Kidney epithelial cell (primary cell): ENCODE measurements at regions not wholly inside any gene's neighbourhood (a gene's known extent, or its start where the extent isn't known, plus 50 kb on each side); places are given as distances from the start of the nearest gene placed in this dataset.

Experiments
- DNase-seq: peaks from one replicate; pipeline ENCODE4 v3.0.0-alpha.2; 2010; ENCODE audit warnings: low read depth
- H3K27me3 ChIP-seq: 2 replicates; pipeline ENCODE4 v1.6.0; 2011; ENCODE audit warnings: low read length; ENCODE audit not compliant: control insufficient read depth, insufficient read depth
- H3K36me3 ChIP-seq: 2 replicates; pipeline ENCODE4 v1.5.1; 2011; ENCODE audit warnings: low read length; ENCODE audit not compliant: control insufficient read depth, insufficient read depth
- H3K4me3 ChIP-seq: 2 replicates; pipeline ENCODE4 v1.5.1; 2011; ENCODE audit warnings: low read depth, mild to moderate bottlenecking, control low read depth, low read length
- TF ChIP-seq, protein P1 (sequence below): IDR thresholded peaks from 2 replicates; pipeline ENCODE4 v1.5.1; 2011; ENCODE audit warnings: mild to moderate bottlenecking, moderate library complexity, low read length, control low read depth, inconsistent platforms; ENCODE audit not compliant: insufficient read depth, poor library complexity, severe bottlenecking

DNA sequence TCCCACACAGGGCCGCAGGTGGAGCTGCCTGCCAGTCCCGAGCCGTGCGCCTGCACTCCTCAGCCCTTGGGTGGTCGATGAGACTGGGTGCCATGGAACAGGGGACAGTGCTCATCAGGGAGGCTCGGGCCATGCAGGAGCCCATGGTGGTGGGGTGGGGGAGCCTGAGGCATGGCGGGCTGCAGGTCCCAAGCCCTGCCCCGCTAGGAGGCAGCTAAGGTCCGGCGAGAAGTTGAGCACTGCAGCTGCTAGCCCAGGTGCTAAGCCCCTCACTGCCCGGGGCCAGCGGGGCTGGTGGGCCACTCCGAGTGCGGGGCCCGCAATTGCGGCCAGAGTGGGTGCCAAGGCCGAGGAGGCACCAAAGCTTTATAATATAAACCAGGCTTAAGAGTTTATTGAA, 479.7 kb downstream of the MMUT start:
- TF ChIP-seq, protein P1, sequence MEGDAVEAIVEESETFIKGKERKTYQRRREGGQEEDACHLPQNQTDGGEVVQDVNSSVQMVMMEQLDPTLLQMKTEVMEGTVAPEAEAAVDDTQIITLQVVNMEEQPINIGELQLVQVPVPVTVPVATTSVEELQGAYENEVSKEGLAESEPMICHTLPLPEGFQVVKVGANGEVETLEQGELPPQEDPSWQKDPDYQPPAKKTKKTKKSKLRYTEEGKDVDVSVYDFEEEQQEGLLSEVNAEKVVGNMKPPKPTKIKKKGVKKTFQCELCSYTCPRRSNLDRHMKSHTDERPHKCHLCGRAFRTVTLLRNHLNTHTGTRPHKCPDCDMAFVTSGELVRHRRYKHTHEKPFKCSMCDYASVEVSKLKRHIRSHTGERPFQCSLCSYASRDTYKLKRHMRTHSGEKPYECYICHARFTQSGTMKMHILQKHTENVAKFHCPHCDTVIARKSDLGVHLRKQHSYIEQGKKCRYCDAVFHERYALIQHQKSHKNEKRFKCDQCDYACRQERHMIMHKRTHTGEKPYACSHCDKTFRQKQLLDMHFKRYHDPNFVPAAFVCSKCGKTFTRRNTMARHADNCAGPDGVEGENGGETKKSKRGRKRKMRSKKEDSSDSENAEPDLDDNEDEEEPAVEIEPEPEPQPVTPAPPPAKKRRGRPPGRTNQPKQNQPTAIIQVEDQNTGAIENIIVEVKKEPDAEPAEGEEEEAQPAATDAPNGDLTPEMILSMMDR, result no peak
- Histone ChIP-seq H3K4me3 (no peak overlapping the region), H3K36me3 (no peaks in the 10 kb centered on the region), H3K27me3 (no peaks in the 10 kb centered on the region)
- DNase-seq, result no peak

DNA sequence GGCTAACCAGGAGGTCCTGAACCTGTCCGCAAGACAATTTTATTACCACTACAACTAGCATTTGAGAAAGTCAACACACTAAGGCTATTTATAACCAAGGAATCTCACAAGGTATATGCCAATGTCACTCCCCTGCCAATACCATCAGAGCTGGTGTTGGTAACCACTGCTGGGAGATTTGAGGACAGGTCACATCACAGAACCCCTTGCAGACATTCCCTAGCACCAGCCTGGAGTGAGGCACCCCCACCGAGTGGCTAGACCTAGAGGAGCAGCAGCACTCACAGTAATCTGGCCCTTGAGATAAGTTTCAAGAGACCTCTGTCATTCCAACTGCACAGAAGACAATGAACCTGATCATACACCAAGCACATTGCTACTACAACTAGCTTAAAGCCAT, 483.2 kb downstream of the MMUT start:
- TF ChIP-seq, protein P1, result no peak
- H3K36me3 ChIP-seq, result no peaks in the 10 kb centered on the region
- no peaks in the 10 kb centered on the region for H3K27me3 ChIP-seq
- no peak for DNase-seq
- no peak overlapping the region for H3K4me3 ChIP-seq

DNA sequence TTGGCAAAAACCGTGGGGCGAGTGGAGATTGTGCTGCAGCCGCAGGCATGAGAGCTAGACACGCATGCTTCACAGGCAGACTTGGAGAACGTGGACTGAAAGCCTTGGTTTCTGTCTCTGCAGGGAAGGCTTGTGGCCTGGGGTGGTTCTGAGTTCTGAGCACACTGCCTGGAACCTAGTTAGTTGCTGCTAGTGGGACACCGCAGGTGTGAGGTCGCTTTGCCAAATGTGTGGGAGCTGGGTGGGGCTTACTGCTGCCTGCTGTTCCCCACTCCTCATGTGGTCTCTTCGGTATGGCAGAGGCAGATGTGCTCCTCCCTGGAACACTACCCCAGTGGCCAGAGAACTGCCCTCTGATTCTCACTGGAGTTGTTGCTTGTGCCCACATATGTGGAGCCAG, 484.0 kb downstream of the MMUT start:
- no peaks in the 10 kb centered on the region for H3K36me3 ChIP-seq
- TF ChIP-seq, protein P1, result no peak
- no peak for DNase-seq
- H3K4me3 ChIP-seq, result no peak overlapping the region
- no peaks in the 10 kb centered on the region for H3K27me3 ChIP-seq

DNA sequence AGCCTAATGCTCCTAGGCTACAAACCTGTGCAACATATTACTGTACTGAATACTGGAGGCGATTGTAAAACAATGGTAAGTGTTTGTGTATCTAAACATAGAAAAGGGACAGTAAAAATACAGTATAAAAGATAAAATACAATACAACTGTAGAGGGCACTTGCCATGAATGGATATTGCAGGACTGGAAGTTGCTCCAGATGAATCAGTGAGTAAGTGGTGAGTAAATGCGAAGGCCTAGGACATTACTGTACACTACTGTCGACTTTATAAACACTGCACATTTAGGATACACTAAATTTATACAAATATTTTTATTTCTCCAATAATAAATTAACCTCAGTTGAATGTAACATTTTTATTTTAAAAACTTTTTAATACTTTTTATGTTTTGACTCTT, 485.0 kb downstream of the MMUT start:
- TF ChIP-seq, protein P1, result no peak
- no peak for DNase-seq
- Histone ChIP-seq H3K4me3 (no peak overlapping the region), H3K27me3 (no peaks in the 10 kb centered on the region), H3K36me3 (no peaks in the 10 kb centered on the region)

DNA sequence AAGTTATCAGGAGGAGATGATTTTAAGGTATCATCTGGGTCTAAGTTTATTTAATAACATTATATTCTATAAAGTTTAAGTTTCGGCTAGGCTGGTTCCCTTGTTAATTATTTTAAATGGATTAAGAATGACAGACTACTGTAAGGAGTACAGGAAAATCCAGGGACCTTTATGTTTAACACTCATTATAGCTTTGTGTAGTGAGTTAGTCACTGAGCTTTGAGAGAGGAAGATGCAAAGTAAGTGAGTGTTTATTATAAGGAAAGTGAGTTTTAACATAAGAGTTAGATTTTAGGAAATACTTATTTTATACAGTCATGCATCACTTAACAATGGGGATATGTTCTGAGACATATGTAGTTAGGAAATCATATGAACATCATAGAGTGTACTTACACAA, 485.5 kb downstream of the MMUT start:
- DNase-seq, result no peak
- no peak overlapping the region for H3K4me3 ChIP-seq
- H3K36me3 ChIP-seq, result no peaks in the 10 kb centered on the region
- no peaks in the 10 kb centered on the region for H3K27me3 ChIP-seq
- TF ChIP-seq, protein P1, result no peak

DNA sequence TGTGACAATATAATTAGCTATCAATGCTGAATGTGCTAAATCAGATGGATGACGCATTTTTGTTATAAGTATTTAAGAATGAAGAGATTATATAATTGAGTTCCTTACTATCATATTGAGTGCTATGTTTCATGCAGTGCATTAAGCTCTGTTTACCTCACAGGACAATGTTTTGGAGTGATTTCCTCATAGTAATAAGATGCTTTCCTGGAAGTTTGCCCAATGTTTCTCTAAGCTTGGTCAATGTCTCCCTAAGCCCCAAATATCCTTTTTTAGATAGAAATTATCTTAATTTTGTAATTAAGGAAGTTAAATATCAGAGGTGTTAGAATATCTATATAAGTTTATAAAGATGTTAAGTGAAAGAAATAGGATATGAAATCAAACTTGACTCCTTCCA, 489.6 kb downstream of the MMUT start:
- no peaks in the 10 kb centered on the region for H3K36me3 ChIP-seq
- no peak for DNase-seq

More for the DNA sequence above, 489.6 kb downstream of the MMUT start:
- Histone ChIP-seq H3K27me3 (no peaks in the 10 kb centered on the region), H3K4me3 (no peak overlapping the region)
- TF ChIP-seq, protein P1, result no peak
